ENCODE measurements at regions not wholly inside any gene's neighbourhood (a gene's known extent, or its start where the extent isn't known, plus 50 kb on each side); places are given as distances from the start of the nearest gene placed in this dataset.

DNA sequence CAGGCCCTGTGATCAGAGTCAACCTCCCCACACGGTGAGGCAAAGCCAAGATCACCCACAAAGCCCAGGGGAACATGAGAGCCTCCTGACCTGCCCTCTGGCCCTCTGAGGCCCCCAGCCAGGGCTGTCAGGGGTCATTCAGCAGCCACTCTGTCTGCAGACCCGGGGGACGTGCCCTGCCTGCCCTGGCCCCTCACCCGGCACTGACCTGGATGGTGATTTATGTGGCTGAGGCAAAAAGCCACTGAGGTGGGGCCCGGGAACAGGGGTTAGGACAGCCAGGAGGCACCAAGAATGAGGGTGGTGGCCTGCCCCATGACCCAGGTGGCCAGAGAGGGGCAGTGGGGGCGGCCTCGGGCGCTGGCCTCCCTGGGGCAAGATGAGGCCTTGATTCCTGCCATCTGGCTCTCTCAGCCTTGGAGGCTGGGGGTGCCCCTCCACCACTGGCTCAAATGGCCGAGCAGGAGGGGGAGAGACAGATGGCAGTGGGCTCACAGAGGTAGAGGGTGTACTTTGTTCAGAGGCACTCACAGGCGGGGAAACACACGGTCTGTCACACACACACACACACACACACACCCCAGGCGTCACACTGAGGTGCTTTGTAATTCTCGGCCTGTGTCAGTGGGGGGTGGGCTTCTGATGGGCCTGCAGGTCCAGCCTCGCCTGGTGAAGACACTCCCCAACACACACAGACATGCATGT lies 174.0 kb upstream of the GSE1 start:
- Mint-ChIP-seq H3K27me3 (no peaks in the 10 kb centered on the region), H3K9me3 (no peaks in the 10 kb centered on the region), H3K27ac (ENCODE audit: low read depth) (no peak overlapping the region), H3K4me3 (no peak overlapping the region), H3K4me1 (no peaks in the 10 kb centered on the region), H3K36me3 (ENCODE audit: insufficient read depth) (peaks cover 5% of the 10 kb centered on the region)
- no peak for ATAC-seq (replicated peaks; ENCODE audit: extremely low read depth, poor library complexity, severe bottlenecking)
- no peak for DNase-seq (ENCODE audit: low spot score in 2 of 2)

GRCh38 chr16:85440744-85441143 lies 172.4 kb upstream of the GSE1 start:
- no peak for DNase-seq (ENCODE audit: low spot score in 2 of 2)
- Mint-ChIP-seq H3K27ac (ENCODE audit: low read depth) (no peak overlapping the region), H3K4me1 (no peaks in the 10 kb centered on the region), H3K4me3 (no peak overlapping the region), H3K36me3 (ENCODE audit: insufficient read depth) (peaks cover 5% of the 10 kb centered on the region), H3K27me3 (no peaks in the 10 kb centered on the region), H3K9me3 (no peaks in the 10 kb centered on the region)
- no peak for ATAC-seq (replicated peaks; ENCODE audit: extremely low read depth, poor library complexity, severe bottlenecking)

- ATAC-seq (replicated peaks; ENCODE audit: extremely low read depth, poor library complexity, severe bottlenecking), result no peak
- Mint-ChIP-seq H3K4me1 (no peaks in the 10 kb centered on the region), H3K27ac (ENCODE audit: low read depth) (no peak overlapping the region), H3K9me3 (no peaks in the 10 kb centered on the region), H3K27me3 (no peaks in the 10 kb centered on the region), H3K36me3 (ENCODE audit: insufficient read depth) (peaks cover 5% of the 10 kb centered on the region), H3K4me3 (no peak overlapping the region)
- DNase-seq (ENCODE audit: low spot score in 2 of 2), result no peak
Observed at GRCh38 chr16:85441189-85441889, 171.8 kb upstream of the GSE1 start.

DNA sequence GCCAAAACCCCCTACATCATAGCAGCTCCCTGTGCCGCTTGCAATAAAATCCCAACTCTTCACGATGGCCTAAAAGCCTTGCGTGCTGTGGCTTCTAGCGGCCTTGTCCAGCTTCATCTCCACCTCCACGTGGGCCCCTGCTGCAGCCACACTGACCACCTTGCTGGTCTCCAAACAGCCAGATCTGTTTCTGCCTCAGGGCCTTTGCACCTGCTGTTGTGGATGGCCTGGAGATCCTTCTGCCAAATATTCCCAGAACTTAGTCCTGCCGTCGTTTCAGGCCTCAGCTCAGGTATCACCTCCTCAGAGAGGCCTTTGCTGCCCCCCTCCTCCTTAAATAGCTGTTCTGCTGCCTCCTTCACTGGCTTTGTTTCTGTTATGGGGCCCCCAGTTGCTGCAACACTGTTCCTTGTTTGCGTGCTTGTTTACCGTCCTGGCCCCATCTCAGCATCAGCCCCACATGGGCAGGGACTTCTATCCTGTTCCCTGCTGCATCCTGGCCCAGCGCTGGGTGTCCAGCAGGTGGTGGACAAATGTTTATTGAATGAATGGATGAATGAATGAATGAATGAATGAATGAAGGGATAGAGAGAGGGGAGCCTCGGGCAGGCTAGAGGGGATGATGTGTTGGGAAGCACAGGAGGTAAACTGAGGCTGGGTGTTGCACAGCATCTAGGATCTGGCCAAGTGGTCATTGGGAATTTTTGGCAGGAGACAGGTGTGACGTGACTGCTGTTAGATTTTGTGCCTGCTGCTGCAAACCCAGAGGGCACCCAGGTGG lies 171.0 kb upstream of the GSE1 start:
- ATAC-seq (replicated peaks; ENCODE audit: extremely low read depth, poor library complexity, severe bottlenecking), result no peak
- DNase-seq (ENCODE audit: low spot score in 2 of 2), result no peak
- Mint-ChIP-seq H3K36me3 (ENCODE audit: insufficient read depth) (peaks cover 5% of the 10 kb centered on the region), H3K4me1 (no peaks in the 10 kb centered on the region), H3K27ac (ENCODE audit: low read depth) (no peak overlapping the region), H3K9me3 (no peaks in the 10 kb centered on the region), H3K27me3 (no peaks in the 10 kb centered on the region), H3K4me3 (no peak overlapping the region)

DNA sequence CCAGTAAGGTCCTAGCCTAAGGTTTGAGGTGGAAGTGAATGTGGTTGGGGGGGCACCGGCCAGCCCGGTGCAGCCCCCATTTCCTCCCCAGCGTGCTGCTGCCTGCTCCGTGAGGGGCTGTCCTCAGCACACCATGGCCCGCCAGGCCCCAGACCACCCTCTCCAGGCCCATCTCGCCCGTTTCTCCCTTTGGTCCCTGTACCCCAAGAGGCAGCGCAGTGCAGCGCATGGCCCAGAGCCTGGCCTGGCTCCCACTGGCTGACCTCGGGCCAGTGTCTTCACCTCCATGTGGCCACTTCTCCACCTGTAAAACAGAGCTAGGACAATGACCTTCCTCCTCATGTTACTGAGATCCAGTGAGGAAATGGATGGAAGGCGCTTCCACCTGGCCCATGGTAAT lies 170.0 kb upstream of the GSE1 start:
- peaks cover 7% of the 10 kb centered on the region for H3K4me1 Mint-ChIP-seq
- H3K9me3 Mint-ChIP-seq, result no peaks in the 10 kb centered on the region
- no peaks in the 10 kb centered on the region for H3K27me3 Mint-ChIP-seq
- DNase-seq (ENCODE audit: low spot score in 2 of 2) (no peak), ATAC-seq (replicated peaks; ENCODE audit: extremely low read depth, poor library complexity, severe bottlenecking) (no peak)
- H3K27ac Mint-ChIP-seq (ENCODE audit: low read depth), result peak overlapping the region; percentile 59
- peaks cover 7% of the 10 kb centered on the region for H3K36me3 Mint-ChIP-seq (ENCODE audit: insufficient read depth)
- H3K4me3 Mint-ChIP-seq, result no peak overlapping the region

GRCh38 chr16:85443531-85443930 lies 169.6 kb upstream of the GSE1 start:
- Mint-ChIP-seq H3K9me3 (no peaks in the 10 kb centered on the region), H3K27ac (ENCODE audit: low read depth) (peak overlapping the region; percentile 59), H3K4me3 (no peak overlapping the region), H3K36me3 (ENCODE audit: insufficient read depth) (peaks cover 7% of the 10 kb centered on the region), H3K27me3 (no peaks in the 10 kb centered on the region), H3K4me1 (peaks cover 11% of the 10 kb centered on the region)
- no peak for ATAC-seq (replicated peaks; ENCODE audit: extremely low read depth, poor library complexity, severe bottlenecking)
- DNase-seq (ENCODE audit: low spot score in 2 of 2), result no peak

DNA sequence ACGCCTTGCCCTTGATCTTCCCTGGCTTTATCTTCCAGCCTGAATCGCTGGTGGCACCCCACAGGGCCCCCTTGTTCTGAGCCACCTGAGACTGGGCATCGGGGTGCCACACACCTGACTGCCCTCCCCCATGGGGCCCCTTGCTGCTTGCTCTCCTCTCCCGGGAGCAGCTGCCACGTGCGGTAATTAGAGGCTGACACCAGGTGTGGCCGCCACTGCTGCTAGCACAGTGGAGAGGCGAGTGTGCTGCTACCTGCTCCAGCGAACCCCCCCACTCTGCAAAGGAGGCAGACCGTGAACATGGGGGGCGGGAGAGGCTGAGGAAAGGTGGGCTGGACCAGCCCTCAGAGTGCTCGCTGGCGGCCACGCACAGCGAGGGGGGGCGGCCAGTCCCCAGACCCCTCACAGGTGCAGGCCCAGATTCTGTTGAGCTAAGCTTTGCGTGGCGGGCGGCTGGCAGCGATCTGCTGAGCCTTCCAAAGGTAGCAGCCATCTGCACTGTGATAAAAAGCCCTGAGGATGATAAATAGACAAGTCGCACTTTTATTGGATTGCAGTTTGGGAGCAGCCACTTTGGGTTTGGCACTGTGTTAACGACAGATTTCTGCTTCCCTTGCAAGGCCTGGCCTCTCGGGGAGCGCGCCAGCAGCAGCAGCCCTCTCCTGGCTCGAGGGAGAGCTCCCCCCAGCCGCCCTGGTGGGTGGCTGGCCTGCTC lies 167.9 kb upstream of the GSE1 start:
- Mint-ChIP-seq H3K27ac (ENCODE audit: low read depth) (peak overlapping the region; percentile 19), H3K4me3 (no peak overlapping the region), H3K4me1 (peaks cover 21% of the 10 kb centered on the region), H3K36me3 (ENCODE audit: insufficient read depth) (peaks cover 7% of the 10 kb centered on the region), H3K9me3 (no peaks in the 10 kb centered on the region), H3K27me3 (no peaks in the 10 kb centered on the region)
- ATAC-seq (replicated peaks; ENCODE audit: extremely low read depth, poor library complexity, severe bottlenecking) (no peak), DNase-seq (ENCODE audit: low spot score in 2 of 2) (no peak)

GRCh38 chr16:85445779-85446222 lies 167.3 kb upstream of the GSE1 start:
- no peaks in the 10 kb centered on the region for H3K9me3 Mint-ChIP-seq
- no peak for ATAC-seq (replicated peaks; ENCODE audit: extremely low read depth, poor library complexity, severe bottlenecking)
- DNase-seq (ENCODE audit: low spot score in 2 of 2), result no peak
- peaks cover 21% of the 10 kb centered on the region for H3K4me1 Mint-ChIP-seq
- no peak overlapping the region for H3K4me3 Mint-ChIP-seq
- no peak overlapping the region for H3K27ac Mint-ChIP-seq (ENCODE audit: low read depth)
- peaks cover 5% of the 10 kb centered on the region for H3K36me3 Mint-ChIP-seq (ENCODE audit: insufficient read depth)
- H3K27me3 Mint-ChIP-seq, result no peaks in the 10 kb centered on the region

DNA sequence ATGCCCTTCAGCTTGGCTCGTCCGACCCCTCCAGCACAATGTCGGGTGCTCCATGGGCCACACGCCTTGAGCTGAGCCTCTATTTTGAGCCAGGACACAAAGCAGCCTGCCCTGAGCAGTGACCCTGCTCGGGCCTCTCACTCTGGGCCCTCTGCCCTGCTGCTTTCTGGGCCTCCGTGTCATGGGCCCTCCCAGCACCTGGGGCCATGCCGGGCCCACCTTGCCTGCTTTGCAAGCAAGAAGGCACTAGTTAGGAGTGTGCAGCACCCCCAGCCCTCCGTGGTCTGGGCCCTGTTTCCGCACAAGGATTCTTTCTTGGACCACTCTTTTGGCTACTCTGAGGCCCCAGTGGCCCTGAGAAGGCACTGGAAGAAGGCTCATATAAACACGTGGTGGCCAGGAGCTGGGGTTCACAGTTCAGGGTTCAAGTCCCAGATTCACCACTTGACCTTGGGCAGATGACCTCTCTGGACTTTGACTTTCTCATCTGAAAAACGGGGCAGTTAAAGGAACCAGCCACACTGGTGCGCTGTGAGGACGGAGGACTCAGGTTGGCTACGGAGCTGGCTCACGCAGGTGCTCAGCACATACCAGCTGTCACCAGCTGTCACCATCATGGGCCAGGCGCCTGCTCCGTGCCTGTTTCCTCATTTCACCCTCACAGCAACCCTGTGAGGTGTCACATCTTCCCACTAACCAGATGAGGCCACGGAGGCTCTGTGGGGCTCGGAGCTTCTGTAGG lies 166.0 kb upstream of the GSE1 start:
- H3K36me3 Mint-ChIP-seq (ENCODE audit: insufficient read depth), result peaks cover 4% of the 10 kb centered on the region
- DNase-seq (ENCODE audit: low spot score in 2 of 2), result no peak

DNA sequence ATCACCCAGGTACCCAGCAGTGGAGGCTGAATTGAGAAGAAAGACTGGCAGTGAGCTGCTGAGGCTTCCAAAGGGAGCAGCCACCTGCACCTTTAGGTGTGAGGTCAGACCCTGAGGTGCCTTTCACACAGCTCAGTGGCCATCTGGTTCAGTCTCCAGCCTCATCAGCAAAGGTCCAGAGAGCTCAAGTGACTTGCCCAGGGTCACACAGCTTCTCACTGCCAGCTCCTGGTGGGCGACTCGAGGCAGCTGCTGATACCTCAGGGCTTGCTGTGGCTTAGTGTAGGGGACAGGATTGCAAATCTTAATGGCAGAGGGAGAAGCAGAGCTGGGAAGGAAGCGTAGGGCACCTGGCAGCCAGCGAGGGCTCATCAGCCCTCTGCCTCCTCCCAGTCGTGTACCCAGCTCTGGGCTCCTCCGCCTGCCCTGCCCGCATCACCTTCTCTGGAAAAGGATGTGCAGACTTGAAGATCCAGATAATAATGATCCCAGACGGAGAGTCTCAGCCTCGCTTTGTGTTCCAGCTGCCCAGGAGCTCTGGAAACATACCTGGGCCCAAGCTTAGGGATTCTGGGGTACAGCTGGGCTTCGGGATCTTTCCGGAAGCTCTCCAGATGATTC lies 165.3 kb upstream of the GSE1 start:
- no peaks in the 10 kb centered on the region for H3K27me3 Mint-ChIP-seq
- H3K27ac Mint-ChIP-seq (ENCODE audit: low read depth), result no peak overlapping the region
- no peaks in the 10 kb centered on the region for H3K9me3 Mint-ChIP-seq
- H3K4me3 Mint-ChIP-seq, result peak overlapping the region; percentile 59
- ATAC-seq (replicated peaks; ENCODE audit: extremely low read depth, poor library complexity, severe bottlenecking), result no peak
- H3K36me3 Mint-ChIP-seq (ENCODE audit: insufficient read depth), result peaks cover 2% of the 10 kb centered on the region
- DNase-seq (ENCODE audit: low spot score in 2 of 2), result no peak
- peaks cover 21% of the 10 kb centered on the region for H3K4me1 Mint-ChIP-seq

More for the DNA sequence above, 166.0 kb upstream of the GSE1 start:
- H3K27ac Mint-ChIP-seq (ENCODE audit: low read depth), result no peak overlapping the region
- H3K4me3 Mint-ChIP-seq, result no peak overlapping the region
- no peaks in the 10 kb centered on the region for H3K27me3 Mint-ChIP-seq
- H3K4me1 Mint-ChIP-seq, result peaks cover 21% of the 10 kb centered on the region
- no peaks in the 10 kb centered on the region for H3K9me3 Mint-ChIP-seq
- no peak for ATAC-seq (replicated peaks; ENCODE audit: extremely low read depth, poor library complexity, severe bottlenecking)

DNA sequence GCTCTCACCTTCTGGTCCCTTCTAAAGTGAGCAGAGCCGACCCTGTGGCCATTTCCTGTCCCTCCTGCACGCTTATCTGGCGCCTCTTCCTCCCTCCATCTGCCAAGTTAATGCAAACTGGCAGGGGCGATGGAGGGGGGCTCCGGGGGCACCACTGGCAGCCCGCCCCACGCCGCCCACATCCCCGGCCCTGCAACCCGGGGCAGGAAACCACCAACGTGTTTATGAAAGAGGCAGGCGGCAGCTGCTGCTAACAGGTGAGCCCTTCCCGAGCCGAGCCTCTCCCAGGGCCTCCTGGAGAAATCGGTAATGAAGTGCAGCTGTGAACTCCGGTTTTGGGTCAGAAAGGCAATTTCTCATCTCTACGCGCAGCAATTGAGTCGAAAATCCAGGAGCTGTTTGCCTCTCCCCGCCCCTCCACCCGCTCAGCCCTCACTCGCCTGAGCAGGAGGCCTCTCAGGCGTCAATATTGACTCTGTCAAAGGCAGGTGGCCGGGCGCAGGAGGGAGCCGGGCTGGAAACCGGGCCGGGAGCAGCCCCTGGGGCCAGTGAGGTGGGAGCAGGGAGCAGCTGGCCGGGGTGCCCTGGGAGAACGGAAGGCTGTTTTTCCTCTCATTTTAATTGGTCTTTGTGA lies 164.4 kb upstream of the GSE1 start:
- Mint-ChIP-seq H3K27ac (ENCODE audit: low read depth) (no peak overlapping the region), H3K27me3 (no peaks in the 10 kb centered on the region), H3K9me3 (no peaks in the 10 kb centered on the region), H3K36me3 (ENCODE audit: insufficient read depth) (peaks cover 2% of the 10 kb centered on the region), H3K4me3 (peak overlapping the region; percentile 59), H3K4me1 (peaks cover 21% of the 10 kb centered on the region)
- DNase-seq (ENCODE audit: low spot score in 2 of 2) (peak; percentile 31 to 39), ATAC-seq (replicated peaks; ENCODE audit: extremely low read depth, poor library complexity, severe bottlenecking) (peak; percentile 85)

All from central memory CD8-positive, alpha-beta T cell (primary cell).